Esophagus muscularis mucosa (tissue), 4 donors: ENCODE measurements at regions not wholly inside any gene's neighbourhood (a gene's known extent, or its start where the extent isn't known, plus 50 kb on each side); places are given as distances from the start of the nearest gene placed in this dataset.

ENCODE experiments used
- CTCF ChIP-seq, 3 experiments: fragments of 200-600 bp in 2 of 3; fragments of 450-650 bp in 1 of 3; sonication (generic) in 2 of 3; IDR thresholded peaks; one replicate each; pipeline ENCODE4 v1.5.1; 2017 to 2019; ENCODE audit warnings: antibody characterized with exemption in 3 of 3, mild to moderate bottlenecking in 2 of 3, moderate library complexity in 1 of 3
- EP300 ChIP-seq: sonication (generic); formaldehyde crosslinking; IDR thresholded peaks from one replicate; pipeline ENCODE4 v1.6.1; 2017; ENCODE audit warnings: antibody characterized with exemption
- POLR2A ChIP-seq: fragments of 450-650 bp; IDR thresholded peaks from one replicate; pipeline ENCODE4 v1.6.1; 2017; ENCODE audit warnings: antibody characterized with exemption, moderate library complexity, mild to moderate bottlenecking, low read depth
- POLR2AphosphoS5 ChIP-seq, 2 donors: sonication (generic); formaldehyde crosslinking; IDR thresholded peaks; one replicate each; pipeline ENCODE4 v1.6.1; 2017; ENCODE audit warnings: antibody characterized with exemption in 2 of 2

GRCh38 chr2:219832904-219833303 lies 205.5 kb downstream of the SLC4A3 start:
- TF ChIP-seq POLR2AphosphoS5 (IDR thresholded peaks at IDR 0.05) = no peak
- TF ChIP-seq CTCF (IDR thresholded peaks at IDR 0.05) = no peak
- TF ChIP-seq POLR2A = no peak
- TF ChIP-seq EP300 = no peak
